ENCODE measurements at regions not wholly inside any gene's neighbourhood (a gene's known extent, or its start where the extent isn't known, plus 50 kb on each side); places are given as distances from the start of the nearest gene placed in this dataset.

- no peak for TF ChIP-seq CTCF (IDR thresholded peaks at IDR 0.05)
- DNase-seq: no peak
- no peak overlapping the region for H3K27ac Mint-ChIP-seq
- no peaks in the 10 kb centered on the region for H3K4me1 Mint-ChIP-seq
- H3K9me3 Mint-ChIP-seq: no peaks in the 10 kb centered on the region
- H3K27me3 Mint-ChIP-seq (ENCODE audit: low read depth, poor library complexity): peaks cover 2% of the 10 kb centered on the region
- no peaks in the 10 kb centered on the region for H3K36me3 Mint-ChIP-seq (ENCODE audit: low read depth)
- H3K4me3 Mint-ChIP-seq: no peak overlapping the region
Observed at GRCh38 chr1:103180660-103181059, 72.3 kb upstream of the COL11A1 start.

- H3K4me1 Mint-ChIP-seq: no peaks in the 10 kb centered on the region
- no peak overlapping the region for H3K27ac Mint-ChIP-seq
- no peaks in the 10 kb centered on the region for H3K9me3 Mint-ChIP-seq
- TF ChIP-seq CTCF (IDR thresholded peaks at IDR 0.05): no peak
- H3K27me3 Mint-ChIP-seq (ENCODE audit: low read depth, poor library complexity): peaks cover 2% of the 10 kb centered on the region
- H3K36me3 Mint-ChIP-seq (ENCODE audit: low read depth): no peaks in the 10 kb centered on the region
- no peak overlapping the region for H3K4me3 Mint-ChIP-seq
- no peak for DNase-seq
Observed at GRCh38 chr1:103177108-103177775, 68.9 kb upstream of the COL11A1 start.

- Mint-ChIP-seq H3K27me3 (ENCODE audit: low read depth, poor library complexity) (no peaks in the 10 kb centered on the region), H3K9me3 (peaks cover 4% of the 10 kb centered on the region), H3K4me1 (no peaks in the 10 kb centered on the region), H3K27ac (no peak overlapping the region), H3K4me3 (no peak overlapping the region), H3K36me3 (ENCODE audit: low read depth) (no peaks in the 10 kb centered on the region)
- no peak for TF ChIP-seq CTCF (IDR thresholded peaks at IDR 0.05)
- no peak for DNase-seq
Observed at GRCh38 chr1:103171041-103171590, 62.8 kb upstream of the COL11A1 start.

- no peaks in the 10 kb centered on the region for H3K36me3 Mint-ChIP-seq (ENCODE audit: low read depth)
- no peaks in the 10 kb centered on the region for H3K4me1 Mint-ChIP-seq
- H3K4me3 Mint-ChIP-seq: no peak overlapping the region
- no peak overlapping the region for H3K27ac Mint-ChIP-seq
- H3K9me3 Mint-ChIP-seq: peaks cover 7% of the 10 kb centered on the region
- DNase-seq: no peak
- TF ChIP-seq CTCF (IDR thresholded peaks at IDR 0.05): no peak
- no peaks in the 10 kb centered on the region for H3K27me3 Mint-ChIP-seq (ENCODE audit: low read depth, poor library complexity)
Observed at GRCh38 chr1:103170609-103171008, 62.3 kb upstream of the COL11A1 start.

- Mint-ChIP-seq H3K27me3 (ENCODE audit: low read depth, poor library complexity) (no peaks in the 10 kb centered on the region), H3K4me3 (no peak overlapping the region), H3K9me3 (peaks cover 7% of the 10 kb centered on the region), H3K27ac (no peak overlapping the region), H3K4me1 (no peaks in the 10 kb centered on the region), H3K36me3 (ENCODE audit: low read depth) (no peaks in the 10 kb centered on the region)
- no peak for DNase-seq
- TF ChIP-seq CTCF (IDR thresholded peaks at IDR 0.05): no peak
Observed at GRCh38 chr1:103162360-103162759, 54.0 kb upstream of the COL11A1 start.

- no peaks in the 10 kb centered on the region for H3K27me3 Mint-ChIP-seq (ENCODE audit: low read depth, poor library complexity)
- no peak overlapping the region for H3K27ac Mint-ChIP-seq
- no peaks in the 10 kb centered on the region for H3K36me3 Mint-ChIP-seq (ENCODE audit: low read depth)
- DNase-seq: no peak
- H3K4me3 Mint-ChIP-seq: no peak overlapping the region
- H3K9me3 Mint-ChIP-seq: no peaks in the 10 kb centered on the region
- TF ChIP-seq CTCF (IDR thresholded peaks at IDR 0.05): no peak
- H3K4me1 Mint-ChIP-seq: no peaks in the 10 kb centered on the region
Observed at GRCh38 chr1:103160281-103160680, 52.0 kb upstream of the COL11A1 start.

All from nephron progenitor cell (in vitro differentiated cells).